HepG2 (cell line): ENCODE measurements at regions not wholly inside any gene's neighbourhood (a gene's known extent, or its start where the extent isn't known, plus 50 kb on each side); places are given as distances from the start of the nearest gene placed in this dataset.

ENCODE experiments used
- ATAC-seq: fragments of 200-7000 bp; cut with Tn5 transposase; 3 replicates; pipeline ENCODE4 v1.9.1; 2020; ENCODE audit warnings: mild to moderate bottlenecking, moderate library complexity
- BruUV-seq: library from RNA; stranded (reverse); fragments of 400-500 nt; replicated peaks from 2 replicates; lab custom pipeline; 2021; lab: Mats Ljungman, UMichigan
- CTCF ChIA-PET: fragments of 300-600 bp; formaldehyde crosslinking; extraction: SDS; loops from one replicate; lab custom pipeline; 2021; ENCODE audit warnings: low total read pairs, inconsistent platforms, low intra/inter-chr PET ratio; lab: Yijun Ruan, JAX
- POLR2A ChIA-PET: fragments of 350-600 bp; sonication (Branson Sonifier 250); formaldehyde crosslinking; loops from one replicate; lab custom pipeline; 2020; ENCODE audit warnings: antibody characterized with exemption, inconsistent platforms; lab: Yijun Ruan, JAX
- DNase-seq: peaks from one replicate; pipeline ENCODE4 v3.0.0-alpha.2; 2015; ENCODE audit warnings: low spot score
- FAIRE-seq: peaks from 3 replicates; lab custom pipeline; 2011; peaks lifted over from hg19 to GRCh38; lab: Jason Lieb, UNC
- H2AFZ ChIP-seq: one replicate; pipeline ENCODE4 v1.6.1; 2011; ENCODE audit warnings: low read length, inconsistent platforms
- H3K27ac ChIP-seq: fragments of 300-600 bp; 3 replicates; pipeline ENCODE4 v1.8.0; 2011; ENCODE audit warnings: mixed run types, mild to moderate bottlenecking, mixed read lengths, low read length, inconsistent platforms; ENCODE audit not compliant: insufficient read depth; ENCODE audit errors: extremely low read length
- H3K27me3 ChIP-seq, 2 experiments: fragments of 200-600 bp in 1 of 2; 2 replicates in 1 of 2; 3 replicates in 1 of 2; pipeline versions ENCODE4 v1.6.0 to v1.8.0; 2011; ENCODE audit warnings: low read length in 2 of 2, mild to moderate bottlenecking in 2 of 2, moderate library complexity in 2 of 2, inconsistent platforms in 1 of 2; ENCODE audit not compliant: insufficient read depth in 2 of 2, control insufficient read depth in 1 of 2
- H3K36me3 ChIP-seq, 2 experiments: fragments of 200-600 bp in 1 of 2; replicated peaks in 1 of 2; 2 replicates in 1 of 2; 3 replicates in 1 of 2; pipeline versions ENCODE4 v1.5.1 to v1.8.0; 2011; ENCODE audit warnings: low read length in 2 of 2, inconsistent platforms in 1 of 2; ENCODE audit not compliant: insufficient read depth in 2 of 2, control insufficient read depth in 1 of 2
- H3K4me1 ChIP-seq: 2 replicates; pipeline ENCODE4 v1.5.1; 2012; ENCODE audit warnings: low read length, inconsistent platforms; ENCODE audit not compliant: insufficient read depth
- H3K4me2 ChIP-seq: 2 replicates; pipeline ENCODE4 v1.6.0; 2011; ENCODE audit warnings: low read depth, low read length, inconsistent platforms
- H3K4me3 ChIP-seq, 3 experiments: fragments of 200-600 bp in 1 of 3; sonication (generic), shearing (Covaris generic) in 1 of 3; replicated peaks in 1 of 3; 2 replicates each; pipeline ENCODE4 v1.5.1; 2011 to 2016; ENCODE audit warnings: low read length in 3 of 3, inconsistent platforms in 2 of 3, low read depth in 2 of 3, mild to moderate bottlenecking in 2 of 3, control low read depth in 1 of 3, mixed read lengths in 1 of 3; ENCODE audit not compliant: insufficient read depth in 1 of 3
- H3K79me2 ChIP-seq: one replicate; pipeline ENCODE4 v1.6.1; 2011; ENCODE audit warnings: low read length, inconsistent platforms; ENCODE audit not compliant: insufficient read depth
- H3K9ac ChIP-seq: 2 replicates; pipeline ENCODE4 v1.6.0; 2011; ENCODE audit warnings: mild to moderate bottlenecking, low read depth, low read length, inconsistent platforms; ENCODE audit not compliant: insufficient read depth
- H3K9me3 ChIP-seq: 2 replicates; pipeline ENCODE4 v1.5.1; 2012; ENCODE audit warnings: mild to moderate bottlenecking, low read length
- H4K20me1 ChIP-seq: 2 replicates; pipeline ENCODE4 v1.6.0; 2011; ENCODE audit warnings: inconsistent platforms, mild to moderate bottlenecking, low read length, moderate library complexity; ENCODE audit not compliant: insufficient read depth
- FOXO1 ChIP-seq: sonication (generic); formaldehyde crosslinking; IDR thresholded peaks from 2 replicates; pipeline ENCODE4 v1.4.0; 2020; ENCODE audit warnings: missing genetic modification reagents
- JDP2 ChIP-seq: sonication (generic); formaldehyde crosslinking; IDR thresholded peaks from 2 replicates; pipeline ENCODE4 v1.8.1; 2022; ENCODE audit warnings: missing genetic modification reagents, borderline replicate concordance
- KDM1A ChIP-seq: IDR thresholded peaks from 2 replicates; pipeline ENCODE4 v1.6.1; 2016; ENCODE audit warnings: missing compliant biosample characterization
- RBM39 ChIP-seq: fragments of 200-400 bp; formaldehyde crosslinking; IDR thresholded peaks from one replicate; pipeline ENCODE4 v1.6.1; 2018; ENCODE audit warnings: antibody characterized with exemption, mild to moderate bottlenecking, low read depth, low read length; ENCODE audit not compliant: poor library complexity, severe bottlenecking
- TBP ChIP-seq: sonication (generic); formaldehyde crosslinking; IDR thresholded peaks from 2 replicates; pipeline ENCODE4 v1.5.0; 2020; ENCODE audit warnings: missing genetic modification reagents
- TOE1 ChIP-seq: sonication (generic); formaldehyde crosslinking; IDR thresholded peaks from 2 replicates; pipeline ENCODE4 v1.4.0; 2020; ENCODE audit warnings: mild to moderate bottlenecking, missing genetic modification reagents
- ZNF121 ChIP-seq: sonication (generic); formaldehyde crosslinking; IDR thresholded peaks from 2 replicates; pipeline ENCODE4 v1.5.0; 2020; ENCODE audit warnings: mild to moderate bottlenecking, missing genetic modification reagents
- ZNF24 ChIP-seq: fragments of 450-650 bp; IDR thresholded peaks from 2 replicates; pipeline ENCODE4 v1.6.1; 2017; ENCODE audit warnings: antibody characterized with exemption, mild to moderate bottlenecking
- WGBS: methylation state at CpG from one replicate; pipeline ENCODE4 v1.1.6; 2017; ENCODE audit warnings: low lambda C conversion rate; 5-methylcytosine and 5-hydroxymethylcytosine counted together
- in situ Hi-C: cut with HindIII; loops from 2 replicates; pipeline ENCODE4 v1.10.0; 2017; ENCODE audit warnings: low pct_unique_long_range_greater_than_20kb; ENCODE audit not compliant: extremely low pct_ligation_motif_present
- intact Hi-C: fragments of 100-400 bp; cut with micrococcal nuclease; formaldehyde crosslinking; loops from one replicate; pipeline ENCODE4 v1.10.0; 2022; ENCODE audit not compliant: unreplicated experiment
- TF ChIP-seq, protein P1 (sequence below): sonication (generic); formaldehyde crosslinking; IDR thresholded peaks from 2 replicates; pipeline ENCODE4 v1.5.0; 2020; ENCODE audit warnings: missing genetic modification reagents

DNA sequence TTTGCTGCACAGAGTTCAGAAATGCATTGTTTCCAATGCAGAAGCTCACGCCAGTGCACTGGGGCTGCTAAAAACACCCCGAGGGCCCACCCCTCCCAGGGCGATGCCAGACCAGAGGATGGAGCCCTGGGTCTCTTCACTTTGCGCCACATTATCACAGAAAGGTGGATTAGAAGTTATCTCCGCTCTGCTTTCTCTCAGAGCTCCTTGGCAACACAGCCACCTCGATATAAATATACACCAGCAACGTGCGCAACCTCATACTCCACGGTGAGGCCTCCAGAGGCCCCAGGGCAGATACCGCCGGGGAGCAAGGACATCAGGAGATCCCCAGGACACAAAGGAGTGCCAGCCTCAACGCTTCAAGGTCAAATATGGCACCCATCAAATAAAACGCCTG lies 121.0 kb upstream of the TBX20 start (continued):
- TF ChIP-seq ZNF24 (no peak), JDP2 (no peak)

DNA sequence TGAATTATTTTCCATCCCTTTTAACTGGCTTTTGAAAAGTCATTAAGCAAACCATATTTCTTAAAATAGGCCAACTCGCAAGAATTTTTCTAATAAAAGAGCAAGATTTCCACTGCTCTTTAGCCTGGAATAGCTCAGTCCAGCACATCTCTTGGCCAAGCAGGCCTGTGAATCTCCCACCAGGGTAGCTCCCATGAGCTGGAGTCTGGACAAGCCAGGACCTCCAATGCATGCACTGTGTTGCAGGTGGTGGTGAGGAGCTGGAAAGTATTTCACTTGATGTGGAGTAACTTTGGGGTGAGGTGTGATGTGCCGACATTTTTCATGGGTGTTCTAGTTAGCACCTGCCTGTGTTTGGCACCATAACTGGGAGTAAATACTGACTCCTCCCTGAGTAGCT lies 117.3 kb upstream of the TBX20 start:
- TF ChIP-seq TOE1 (CRISPR knock-in tag), result no peak
- no peak for TF ChIP-seq RBM39
- TF ChIP-seq TBP (CRISPR knock-in tag), result no peak
- no peak for TF ChIP-seq FOXO1 (CRISPR knock-in tag)
- TF ChIP-seq, all 625 proteins: peak for 0
- 8% methylated on average over 2 of the region's 2 CpGs for WGBS
- Histone ChIP-seq H3K4me3 (no peak overlapping the region), H3K9ac (no peak overlapping the region), H3K79me2 (no peaks in the 10 kb centered on the region), H3K36me3 (no peaks in the 10 kb centered on the region), H3K4me1 (no peaks in the 10 kb centered on the region), H3K27ac (no peak overlapping the region), H4K20me1 (no peaks in the 10 kb centered on the region), H3K4me2 (no peak overlapping the region), H3K27me3 (no peaks in the 10 kb centered on the region), H2AFZ (no peak overlapping the region), H3K9me3 (no peaks in the 10 kb centered on the region)
- no peak for FAIRE-seq
- no peak for ATAC-seq
- POLR2A ChIA-PET, result no interaction called here
- in situ Hi-C loops (no loop called here), intact Hi-C loops (no loop called here)
- no peak for DNase-seq
- no TSS peak for BruUV-seq
- CTCF ChIA-PET, result no interaction called here

DNA sequence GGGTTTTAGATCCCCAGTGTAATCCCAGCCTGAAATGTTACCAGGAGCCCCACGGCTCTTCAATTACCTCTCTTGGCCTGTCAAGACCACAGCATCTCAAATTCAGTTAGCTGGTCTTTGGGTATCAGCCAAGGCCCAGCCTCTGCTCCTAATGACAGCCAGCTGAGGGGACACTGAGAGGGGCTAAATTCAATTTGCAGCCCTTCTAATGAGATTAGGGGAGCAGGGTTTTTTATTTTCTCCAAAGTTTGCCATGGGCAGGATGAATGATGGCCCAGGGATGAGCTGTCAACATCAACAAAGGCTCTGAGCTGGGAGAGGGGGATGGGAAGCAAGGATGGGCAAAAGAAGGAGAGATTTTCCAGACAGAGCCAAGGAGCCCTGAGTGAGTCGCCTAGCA lies 116.8 kb upstream of the TBX20 start:
- ATAC-seq, result no peak
- Histone ChIP-seq H3K27ac (no peak overlapping the region), H3K27me3 (no peaks in the 10 kb centered on the region), H3K4me2 (no peak overlapping the region), H3K9me3 (no peaks in the 10 kb centered on the region), H4K20me1 (no peaks in the 10 kb centered on the region), H3K36me3 (no peaks in the 10 kb centered on the region), H3K4me1 (no peaks in the 10 kb centered on the region), H3K9ac (no peak overlapping the region), H3K79me2 (no peaks in the 10 kb centered on the region), H2AFZ (no peak overlapping the region), H3K4me3 (no peak overlapping the region)
- no peak for DNase-seq
- CTCF ChIA-PET, result no interaction called here
- 31% methylated on average over 2 of the region's 2 CpGs for WGBS
- TF ChIP-seq, protein P1, sequence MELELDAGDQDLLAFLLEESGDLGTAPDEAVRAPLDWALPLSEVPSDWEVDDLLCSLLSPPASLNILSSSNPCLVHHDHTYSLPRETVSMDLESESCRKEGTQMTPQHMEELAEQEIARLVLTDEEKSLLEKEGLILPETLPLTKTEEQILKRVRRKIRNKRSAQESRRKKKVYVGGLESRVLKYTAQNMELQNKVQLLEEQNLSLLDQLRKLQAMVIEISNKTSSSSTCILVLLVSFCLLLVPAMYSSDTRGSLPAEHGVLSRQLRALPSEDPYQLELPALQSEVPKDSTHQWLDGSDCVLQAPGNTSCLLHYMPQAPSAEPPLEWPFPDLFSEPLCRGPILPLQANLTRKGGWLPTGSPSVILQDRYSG (CRISPR knock-in tag), result no peak
- no peak for TF ChIP-seq KDM1A
- TF ChIP-seq ZNF121 (CRISPR knock-in tag), result no peak
- BruUV-seq, result no TSS peak
- no peak for FAIRE-seq
- intact Hi-C loops (no loop called here), in situ Hi-C loops (no loop called here)
- POLR2A ChIA-PET, result no interaction called here
